Hematopoietic multipotent progenitor cell treated with erythropoietin and hydrocortisone succinate and interleukin-3 and kit ligand, for 6 days (in vitro differentiated cells): ENCODE measurements at regions not wholly inside any gene's neighbourhood (a gene's known extent, or its start where the extent isn't known, plus 50 kb on each side); places are given as distances from the start of the nearest gene placed in this dataset.

ENCODE experiments used
- DNase-seq: peaks from one replicate; pipeline ENCODE4 v3.0.0-alpha.2; 2015

- no peak for DNase-seq
These were observed 264.7 kb upstream of the B3GAT1 start for GRCh38 chr11:134676516-134677287.

- DNase-seq = no peak
These were observed 263.9 kb upstream of the B3GAT1 start for GRCh38 chr11:134675983-134676382.

- no peak for DNase-seq
These were observed 262.9 kb upstream of the B3GAT1 start for GRCh38 chr11:134674974-134675373.

GRCh38 chr11:134670961-134671370 is 258.9 kb upstream of the B3GAT1 start:
- no peak for DNase-seq

- no peak for DNase-seq
These were observed 258.3 kb upstream of the B3GAT1 start for GRCh38 chr11:134670247-134670782.

GRCh38 chr11:134669796-134670195 is 257.8 kb upstream of the B3GAT1 start:
- DNase-seq = no peak

GRCh38 chr11:134668796-134669195 is 256.8 kb upstream of the B3GAT1 start:
- DNase-seq = no peak

- no peak for DNase-seq
These were observed 256.0 kb upstream of the B3GAT1 start for GRCh38 chr11:134668076-134668475.

- DNase-seq = no peak
These were observed 255.5 kb upstream of the B3GAT1 start for GRCh38 chr11:134667505-134667904.

GRCh38 chr11:134667175-134667500 is 255.1 kb upstream of the B3GAT1 start:
- no peak for DNase-seq

- no peak for DNase-seq
These were observed 254.5 kb upstream of the B3GAT1 start for GRCh38 chr11:134666273-134667174.

- DNase-seq = no peak
These were observed 253.7 kb upstream of the B3GAT1 start for GRCh38 chr11:134665571-134666270.

- DNase-seq = no peak
These were observed 253.1 kb upstream of the B3GAT1 start for GRCh38 chr11:134665188-134665535.

GRCh38 chr11:134664447-134665187 is 252.6 kb upstream of the B3GAT1 start:
- no peak for DNase-seq

GRCh38 chr11:134663506-134664313 is 251.7 kb upstream of the B3GAT1 start:
- DNase-seq = no peak

GRCh38 chr11:134662629-134663360 is 250.8 kb upstream of the B3GAT1 start:
- DNase-seq = no peak

- no peak for DNase-seq
These were observed 249.6 kb upstream of the B3GAT1 start for GRCh38 chr11:134661660-134662059.

GRCh38 chr11:134660416-134660815 is 248.4 kb upstream of the B3GAT1 start:
- DNase-seq = no peak

- no peak for DNase-seq
These were observed 247.8 kb upstream of the B3GAT1 start for GRCh38 chr11:134659882-134660281.

- DNase-seq = no peak
These were observed 246.6 kb upstream of the B3GAT1 start for GRCh38 chr11:134658481-134659225.
